ENCODE measurements at regions not wholly inside any gene's neighbourhood (a gene's known extent, or its start where the extent isn't known, plus 50 kb on each side); places are given as distances from the start of the nearest gene placed in this dataset.

DNA sequence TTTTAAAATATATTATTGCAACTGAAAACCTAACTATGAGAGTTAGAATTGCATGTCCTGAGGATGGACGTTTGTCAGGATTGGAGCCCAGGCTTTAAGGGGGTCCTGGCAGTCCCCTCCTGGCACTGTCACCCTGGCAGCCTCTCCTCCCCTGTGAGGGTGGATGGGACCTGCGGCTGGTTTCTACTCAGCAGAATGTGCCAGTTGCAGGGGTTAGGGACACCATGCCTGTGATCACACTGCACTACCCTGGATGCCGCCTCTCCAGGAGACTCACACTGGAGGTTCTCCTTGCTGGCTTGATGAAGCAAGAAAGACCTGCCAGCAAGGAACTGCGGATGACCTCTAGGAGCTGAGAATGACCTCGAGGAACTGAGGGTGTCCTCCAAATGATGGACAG is 356.7 kb upstream of the MYT1L start:
- ATAC-seq (no peak), DNase-seq (ENCODE audit: low read depth, low spot score) (no peak)
- Histone ChIP-seq H3K27ac (ENCODE audit: low read depth, low read length) (no peak overlapping the region), H3K9me2 (ENCODE audit: insufficient read depth) (no peaks in the 10 kb centered on the region), H3K4me3 (replicated peaks in 1 of 2; ENCODE audit: low read depth in 1 of 2, low read length in 2 of 2) (no peak overlapping the region), H3K4me1 (ENCODE audit: control insufficient read depth in 1 of 2, insufficient read depth in 2 of 2, low read length in 2 of 2) (no peaks in the 10 kb centered on the region), H2AFZ (ENCODE audit: low read depth, low read length, poor library complexity, severe bottlenecking) (no peak overlapping the region), H3K4me2 (ENCODE audit: low read length) (no peak overlapping the region), H3K9me3 (ENCODE audit: control insufficient read depth in 1 of 2, insufficient read depth in 1 of 2, low read depth in 1 of 2, low read length in 2 of 2) (no peaks in the 10 kb centered on the region), H3K9ac (ENCODE audit: low read length) (no peak overlapping the region), H3K79me2 (ENCODE audit: insufficient read depth, low read length) (no peaks in the 10 kb centered on the region), H4K20me1 (ENCODE audit: insufficient read depth) (no peaks in the 10 kb centered on the region), H3K36me3 (ENCODE audit: control insufficient read depth in 1 of 2, insufficient read depth in 2 of 2, low read length in 2 of 2) (no peaks in the 10 kb centered on the region), H3K27me3 (ENCODE audit: insufficient read depth, low read length) (peaks cover 28% of the 10 kb centered on the region)
- TF ChIP-seq YY1 (IDR thresholded peaks at IDR 0.05; ENCODE audit: extremely low read depth, insufficient replicate concordance, low read depth, low read length) (no peak), REST (IDR thresholded peaks at IDR 0.05; ENCODE audit: low read depth) (no peak), POLR2A (IDR thresholded peaks at IDR 0.05; ENCODE audit: borderline replicate concordance, extremely low read depth, insufficient read depth, insufficient read length) (no peak), SRF (IDR thresholded peaks at IDR 0.05; ENCODE audit: low read depth) (no peak), ATF3 (IDR thresholded peaks at IDR 0.05) (no peak), EGR1 (IDR thresholded peaks at IDR 0.05; ENCODE audit: low read depth) (no peak), ELF1 (IDR thresholded peaks at IDR 0.05; ENCODE audit: borderline replicate concordance, low read depth) (no peak), CEBPB (IDR thresholded peaks at IDR 0.05; ENCODE audit: low read depth) (no peak), TCF7L2 (IDR thresholded peaks at IDR 0.05; ENCODE audit: borderline replicate concordance, extremely low read depth, insufficient read depth, insufficient read length) (no peak), JUND (IDR thresholded peaks at IDR 0.05) (no peak)
- ChIA-PET POLR2A (no interaction called here), CTCF (no interaction called here), RAD21 (ENCODE audit: low non-redundant PET in 1 of 2, low total read pairs in 2 of 2, uncharacterized antibody in 2 of 2, unreplicated experiment in 2 of 2) (no interaction called here)
- BruUV-seq (replicated peaks) = no TSS peak
- intact Hi-C loops (cut with micrococcal nuclease) = no loop called here

Data from HCT116 (cell line).